ENCODE measurements at regions not wholly inside any gene's neighbourhood (a gene's known extent, or its start where the extent isn't known, plus 50 kb on each side); places are given as distances from the start of the nearest gene placed in this dataset.

- Histone ChIP-seq H3K27me3 (no peaks in the 10 kb centered on the region), H3K9me3 (no peaks in the 10 kb centered on the region), H3K4me3 (no peak overlapping the region), H3K27ac (no peak overlapping the region), H3K4me1 (no peaks in the 10 kb centered on the region), H3K36me3 (no peaks in the 10 kb centered on the region)
- peak in 1 of 3 donors; percentile 50 for DNase-seq
- TF ChIP-seq CTCF (IDR thresholded peaks at IDR 0.05) (peak in 4 of 6 experiments; percentile 20 to 48 (median 40)), POLR2A (IDR thresholded peaks at IDR 0.05) (no peak)
Observed at GRCh38 chr1:229781453-229781852, 155.4 kb downstream of the URB2 start.

DNA sequence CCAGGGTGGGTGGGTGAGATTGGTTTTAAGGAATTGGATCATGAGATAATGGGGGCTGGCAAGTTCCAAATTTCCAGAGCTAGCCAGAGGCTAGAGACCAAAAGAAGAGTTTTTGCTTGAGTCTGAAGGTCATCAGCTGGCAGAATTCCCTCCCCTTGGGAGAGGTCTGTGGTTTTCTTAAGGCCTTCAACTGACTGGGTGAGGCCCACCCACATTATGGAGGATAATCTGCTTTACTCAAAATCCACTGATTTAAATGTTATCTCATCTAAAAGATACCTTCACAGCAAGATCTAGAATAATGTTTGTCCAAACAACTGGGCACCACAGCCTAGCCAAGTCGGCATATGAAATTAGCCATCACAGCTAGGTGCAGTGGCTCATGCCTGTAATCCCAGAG lies 156.4 kb downstream of the URB2 start:
- no peak for DNase-seq
- Histone ChIP-seq H3K4me1 (no peaks in the 10 kb centered on the region), H3K36me3 (no peaks in the 10 kb centered on the region), H3K27ac (no peak overlapping the region), H3K9me3 (no peaks in the 10 kb centered on the region), H3K4me3 (no peak overlapping the region), H3K27me3 (no peaks in the 10 kb centered on the region)
- TF ChIP-seq POLR2A (IDR thresholded peaks at IDR 0.05): no peak
- TF ChIP-seq CTCF (IDR thresholded peaks at IDR 0.05): no peak

GRCh38 chr1:229784834-229785233 lies 158.8 kb downstream of the URB2 start:
- no peak overlapping the region for H3K27ac ChIP-seq
- H3K27me3 ChIP-seq: no peaks in the 10 kb centered on the region
- no peaks in the 10 kb centered on the region for H3K4me1 ChIP-seq
- no peaks in the 10 kb centered on the region for H3K9me3 ChIP-seq
- H3K4me3 ChIP-seq: no peak overlapping the region
- TF ChIP-seq CTCF (IDR thresholded peaks at IDR 0.05): peak in 2 of 6 experiments; percentile 23 to 29
- no peak for TF ChIP-seq POLR2A (IDR thresholded peaks at IDR 0.05)
- no peaks in the 10 kb centered on the region for H3K36me3 ChIP-seq
- DNase-seq: no peak

DNA sequence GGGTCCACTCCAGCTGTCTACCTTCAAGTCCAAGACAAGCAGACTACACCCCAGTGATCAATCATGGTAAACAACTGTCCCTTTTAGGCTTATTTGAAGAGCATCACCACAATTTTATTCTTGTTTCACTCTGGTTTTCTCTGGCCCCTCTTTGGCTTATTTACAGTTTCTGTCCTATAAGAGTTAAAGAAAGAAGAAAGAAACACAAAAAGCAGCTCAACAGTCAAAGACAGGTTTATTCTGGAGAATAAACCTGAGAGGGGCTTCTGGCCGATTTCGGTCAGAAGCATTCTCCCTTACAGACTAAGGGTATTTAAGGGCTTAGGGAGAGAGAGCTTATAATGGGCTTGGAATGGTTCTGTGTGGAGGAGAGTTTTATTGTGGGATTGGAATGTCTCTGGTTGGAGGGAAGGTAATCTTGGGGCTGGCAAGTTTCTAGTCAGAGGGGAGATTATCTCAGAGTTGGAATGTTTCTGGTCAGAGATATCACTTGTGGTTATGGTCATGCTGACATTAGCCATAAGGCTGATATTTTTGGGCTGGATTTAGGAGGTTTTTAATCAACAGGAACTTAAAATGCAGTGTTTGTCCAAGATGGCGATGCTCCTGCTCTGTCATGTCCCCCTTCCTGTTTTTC lies 161.0 kb downstream of the URB2 start:
- TF ChIP-seq CTCF (IDR thresholded peaks at IDR 0.05) (no peak), POLR2A (IDR thresholded peaks at IDR 0.05) (no peak)
- Histone ChIP-seq H3K9me3 (no peaks in the 10 kb centered on the region), H3K36me3 (no peaks in the 10 kb centered on the region), H3K4me1 (no peaks in the 10 kb centered on the region), H3K27ac (no peak overlapping the region), H3K4me3 (no peak overlapping the region), H3K27me3 (no peaks in the 10 kb centered on the region)
- no peak for DNase-seq

DNA sequence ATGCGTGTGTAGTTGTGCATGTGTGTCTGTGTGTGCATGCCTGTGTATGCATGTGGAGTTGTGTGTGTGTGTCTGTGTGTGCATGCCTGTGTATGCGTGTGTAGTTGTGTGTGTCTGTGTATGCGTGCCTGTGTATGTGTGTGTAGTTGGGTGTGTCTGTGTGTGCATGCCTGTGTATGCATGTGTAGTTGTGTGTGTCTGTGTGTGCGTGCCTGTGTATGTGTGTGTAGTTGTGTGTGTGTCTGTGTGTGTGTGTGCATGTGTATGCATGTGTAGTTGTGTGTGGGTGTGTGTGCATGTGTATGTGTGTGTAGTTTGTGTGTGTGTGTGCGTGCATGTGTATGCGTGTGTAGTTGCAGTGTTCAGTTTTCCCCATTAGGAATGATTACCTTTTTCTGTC lies 162.0 kb downstream of the URB2 start:
- no peak overlapping the region for H3K4me3 ChIP-seq
- no peaks in the 10 kb centered on the region for H3K4me1 ChIP-seq
- H3K27ac ChIP-seq: no peak overlapping the region
- no peak for TF ChIP-seq CTCF (IDR thresholded peaks at IDR 0.05)
- no peak for TF ChIP-seq POLR2A (IDR thresholded peaks at IDR 0.05)
- no peaks in the 10 kb centered on the region for H3K9me3 ChIP-seq
- DNase-seq: no peak
- H3K36me3 ChIP-seq: no peaks in the 10 kb centered on the region
- no peaks in the 10 kb centered on the region for H3K27me3 ChIP-seq

Data from Peyer's patch (tissue), 4 donors.